ENCODE measurements at regions not wholly inside any gene's neighbourhood (a gene's known extent, or its start where the extent isn't known, plus 50 kb on each side); places are given as distances from the start of the nearest gene placed in this dataset.

DNA sequence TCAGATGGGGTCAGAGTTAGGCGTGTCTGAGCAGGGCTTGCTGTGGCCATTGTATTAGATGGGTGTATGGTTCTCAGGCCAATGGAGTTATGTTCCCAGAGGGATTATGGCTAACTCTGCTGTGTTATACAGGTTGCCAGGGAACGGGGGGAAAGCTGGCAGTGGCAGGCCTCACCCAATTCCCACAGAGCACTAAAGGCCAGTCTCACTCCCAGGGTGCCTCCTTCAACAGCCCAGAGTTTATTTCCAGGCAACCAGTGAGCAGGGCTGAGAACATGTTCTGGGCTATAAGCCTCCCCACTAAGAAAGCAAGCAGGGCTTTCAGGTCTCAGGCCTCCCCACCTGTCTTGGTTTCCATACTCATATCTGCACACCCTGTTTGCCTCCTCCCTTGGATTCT is 597.9 kb downstream of the ZNF608 start:
- TF ChIP-seq, protein P1, sequence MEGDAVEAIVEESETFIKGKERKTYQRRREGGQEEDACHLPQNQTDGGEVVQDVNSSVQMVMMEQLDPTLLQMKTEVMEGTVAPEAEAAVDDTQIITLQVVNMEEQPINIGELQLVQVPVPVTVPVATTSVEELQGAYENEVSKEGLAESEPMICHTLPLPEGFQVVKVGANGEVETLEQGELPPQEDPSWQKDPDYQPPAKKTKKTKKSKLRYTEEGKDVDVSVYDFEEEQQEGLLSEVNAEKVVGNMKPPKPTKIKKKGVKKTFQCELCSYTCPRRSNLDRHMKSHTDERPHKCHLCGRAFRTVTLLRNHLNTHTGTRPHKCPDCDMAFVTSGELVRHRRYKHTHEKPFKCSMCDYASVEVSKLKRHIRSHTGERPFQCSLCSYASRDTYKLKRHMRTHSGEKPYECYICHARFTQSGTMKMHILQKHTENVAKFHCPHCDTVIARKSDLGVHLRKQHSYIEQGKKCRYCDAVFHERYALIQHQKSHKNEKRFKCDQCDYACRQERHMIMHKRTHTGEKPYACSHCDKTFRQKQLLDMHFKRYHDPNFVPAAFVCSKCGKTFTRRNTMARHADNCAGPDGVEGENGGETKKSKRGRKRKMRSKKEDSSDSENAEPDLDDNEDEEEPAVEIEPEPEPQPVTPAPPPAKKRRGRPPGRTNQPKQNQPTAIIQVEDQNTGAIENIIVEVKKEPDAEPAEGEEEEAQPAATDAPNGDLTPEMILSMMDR (optimal IDR thresholded peaks at IDR 0.05 in 1 of 3, IDR thresholded peaks at IDR 0.05 in 1 of 3, conservative IDR thresholded peaks at IDR 0.05 in 1 of 3; ENCODE audit: extremely low read depth in 1 of 3, insufficient read depth in 2 of 3, low read length in 3 of 3) = no peak
- no peak for TF ChIP-seq EZH2 (IDR thresholded peaks at IDR 0.05; ENCODE audit: low read length)

Measured in keratinocyte (primary cell).